ENCODE measurements at regions not wholly inside any gene's neighbourhood (a gene's known extent, or its start where the extent isn't known, plus 50 kb on each side); places are given as distances from the start of the nearest gene placed in this dataset.

GRCh38 chr5:40093550-40093949 is 586.2 kb upstream of the PTGER4 start:
- no peaks in the 10 kb centered on the region for H3K27me3 ChIP-seq (ENCODE audit: control insufficient read depth in 1 of 2, insufficient read depth in 2 of 2, low read length in 2 of 2)
- no peak overlapping the region for H3K9ac ChIP-seq (ENCODE audit: low read depth in 1 of 2, low read length in 2 of 2)
- H3K36me3 ChIP-seq (ENCODE audit: control insufficient read depth in 1 of 2, insufficient read depth in 2 of 2, low read length in 2 of 2): no peaks in the 10 kb centered on the region
- no peaks in the 10 kb centered on the region for H3K4me1 ChIP-seq (ENCODE audit: control insufficient read depth in 1 of 2, insufficient read depth in 2 of 2, low read length in 2 of 2)
- H3K27ac ChIP-seq (ENCODE audit: low read depth, low read length): no peak overlapping the region
- H3K9me3 ChIP-seq (ENCODE audit: control insufficient read depth in 1 of 2, low read length in 2 of 2): peaks cover 0 to 15% of the 10 kb centered on the region in 2 donors
- no peak overlapping the region for H3K4me3 ChIP-seq (ENCODE audit: low read depth in 1 of 2, low read length in 2 of 2)

- peaks cover 0 to 15% of the 10 kb centered on the region in 2 donors for H3K9me3 ChIP-seq (ENCODE audit: control insufficient read depth in 1 of 2, low read length in 2 of 2)
Measured at GRCh38 chr5:40089269-40089668, 590.4 kb upstream of the PTGER4 start.

GRCh38 chr5:40084614-40085013 is 595.1 kb upstream of the PTGER4 start:
- Histone ChIP-seq H3K27ac (ENCODE audit: low read depth, low read length) (no peak overlapping the region), H3K36me3 (ENCODE audit: control insufficient read depth in 1 of 2, insufficient read depth in 2 of 2, low read length in 2 of 2) (no peaks in the 10 kb centered on the region), H3K4me3 (ENCODE audit: low read depth in 1 of 2, low read length in 2 of 2) (no peak overlapping the region), H3K4me1 (ENCODE audit: control insufficient read depth in 1 of 2, insufficient read depth in 2 of 2, low read length in 2 of 2) (no peaks in the 10 kb centered on the region), H3K27me3 (ENCODE audit: control insufficient read depth in 1 of 2, insufficient read depth in 2 of 2, low read length in 2 of 2) (no peaks in the 10 kb centered on the region), H3K9ac (ENCODE audit: low read depth in 1 of 2, low read length in 2 of 2) (no peak overlapping the region), H3K9me3 (ENCODE audit: control insufficient read depth in 1 of 2, low read length in 2 of 2) (peaks cover 0 to under 1% of the 10 kb centered on the region in 2 donors)

More at GRCh38 chr5:40089269-40089668, 590.4 kb upstream of the PTGER4 start:
- Histone ChIP-seq H3K36me3 (ENCODE audit: control insufficient read depth in 1 of 2, insufficient read depth in 2 of 2, low read length in 2 of 2) (no peaks in the 10 kb centered on the region), H3K4me3 (ENCODE audit: low read depth in 1 of 2, low read length in 2 of 2) (no peak overlapping the region), H3K9ac (ENCODE audit: low read depth in 1 of 2, low read length in 2 of 2) (no peak overlapping the region), H3K4me1 (ENCODE audit: control insufficient read depth in 1 of 2, insufficient read depth in 2 of 2, low read length in 2 of 2) (no peaks in the 10 kb centered on the region), H3K27me3 (ENCODE audit: control insufficient read depth in 1 of 2, insufficient read depth in 2 of 2, low read length in 2 of 2) (no peaks in the 10 kb centered on the region), H3K27ac (ENCODE audit: low read depth, low read length) (no peak overlapping the region)

DNA sequence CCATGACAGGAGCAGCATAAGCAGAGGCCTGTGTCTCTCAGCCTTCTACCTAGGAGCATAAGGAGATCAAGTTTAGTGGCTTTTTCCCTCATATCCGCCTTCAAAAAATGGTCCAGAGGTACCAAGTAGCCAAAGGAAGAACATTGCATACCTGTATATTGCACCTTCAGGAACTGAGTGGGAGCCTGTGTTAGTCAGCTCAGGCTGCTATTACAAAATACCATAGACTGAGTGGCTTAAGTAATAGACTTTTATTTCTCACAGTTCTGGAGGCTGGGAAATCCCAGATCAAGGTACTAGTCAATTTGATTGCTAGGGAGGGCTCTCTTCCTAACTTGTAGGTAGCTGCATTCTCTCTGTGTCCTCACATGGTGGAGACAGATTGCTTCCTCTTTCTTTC is 597.4 kb upstream of the PTGER4 start:
- no peaks in the 10 kb centered on the region for H3K27me3 ChIP-seq (ENCODE audit: control insufficient read depth in 1 of 2, insufficient read depth in 2 of 2, low read length in 2 of 2)
- H3K9ac ChIP-seq (ENCODE audit: low read depth in 1 of 2, low read length in 2 of 2): no peak overlapping the region
- H3K27ac ChIP-seq (ENCODE audit: low read depth, low read length): no peak overlapping the region
- no peaks in the 10 kb centered on the region for H3K4me1 ChIP-seq (ENCODE audit: control insufficient read depth in 1 of 2, insufficient read depth in 2 of 2, low read length in 2 of 2)
- no peaks in the 10 kb centered on the region for H3K36me3 ChIP-seq (ENCODE audit: control insufficient read depth in 1 of 2, insufficient read depth in 2 of 2, low read length in 2 of 2)
- no peak overlapping the region for H3K4me3 ChIP-seq (ENCODE audit: low read depth in 1 of 2, low read length in 2 of 2)
- no peaks in the 10 kb centered on the region for H3K9me3 ChIP-seq (ENCODE audit: control insufficient read depth in 1 of 2, low read length in 2 of 2)

DNA sequence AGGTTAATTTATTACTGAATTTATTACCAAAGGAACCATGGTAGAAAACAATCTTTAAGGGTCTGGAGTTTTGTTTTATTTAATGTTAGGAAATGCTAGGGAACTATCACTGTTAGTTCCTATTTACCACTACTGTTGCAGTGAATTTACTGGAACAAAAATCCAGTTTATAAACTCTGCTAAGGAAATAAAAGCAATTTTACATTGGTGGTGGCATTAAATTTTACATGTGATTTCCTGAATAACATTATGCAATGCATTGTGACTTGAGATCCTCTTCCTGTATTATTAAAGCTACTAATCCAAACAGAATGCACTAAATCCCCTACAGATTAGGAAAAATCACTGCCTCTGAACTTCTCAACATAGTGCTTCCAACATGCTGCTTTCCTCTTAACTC is 599.5 kb upstream of the PTGER4 start:
- H3K9me3 ChIP-seq (ENCODE audit: control insufficient read depth in 1 of 2, low read length in 2 of 2): no peaks in the 10 kb centered on the region
- no peaks in the 10 kb centered on the region for H3K27me3 ChIP-seq (ENCODE audit: control insufficient read depth in 1 of 2, insufficient read depth in 2 of 2, low read length in 2 of 2)
- no peaks in the 10 kb centered on the region for H3K36me3 ChIP-seq (ENCODE audit: control insufficient read depth in 1 of 2, insufficient read depth in 2 of 2, low read length in 2 of 2)
- no peak overlapping the region for H3K9ac ChIP-seq (ENCODE audit: low read depth in 1 of 2, low read length in 2 of 2)
- no peak overlapping the region for H3K27ac ChIP-seq (ENCODE audit: low read depth, low read length)
- no peaks in the 10 kb centered on the region for H3K4me1 ChIP-seq (ENCODE audit: control insufficient read depth in 1 of 2, insufficient read depth in 2 of 2, low read length in 2 of 2)
- H3K4me3 ChIP-seq (ENCODE audit: low read depth in 1 of 2, low read length in 2 of 2): no peak overlapping the region

DNA sequence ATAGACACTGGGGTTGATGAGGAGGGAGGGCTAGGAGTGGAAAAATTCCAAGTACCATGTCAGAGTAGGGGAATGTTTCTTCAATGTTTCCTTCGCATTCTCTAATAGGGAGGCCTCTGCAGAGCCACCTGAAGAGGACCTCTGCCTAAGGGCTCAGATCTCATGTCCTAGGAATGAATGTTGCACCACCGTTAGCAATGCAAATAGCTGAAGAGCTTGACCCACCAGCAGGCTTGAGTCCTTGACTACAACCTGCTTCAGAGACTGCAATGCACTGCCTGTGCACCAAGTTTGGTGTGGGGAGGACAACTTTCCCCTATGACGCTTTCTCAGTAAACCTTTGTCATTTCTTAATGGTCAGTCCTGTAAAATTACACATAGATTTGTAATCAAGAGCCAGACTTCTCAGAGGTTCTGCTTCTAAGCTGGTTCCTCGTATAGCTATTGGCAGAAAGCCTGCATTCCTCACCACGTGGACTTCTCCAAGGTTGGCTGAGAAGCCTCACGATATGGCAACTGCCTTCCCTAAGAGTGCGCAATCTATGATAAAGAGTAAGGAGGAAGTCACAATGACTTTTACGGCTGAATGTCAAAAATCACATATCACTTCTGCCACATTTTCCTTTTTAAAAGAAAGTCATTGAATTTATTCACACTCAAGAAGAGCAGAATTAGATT is 600.7 kb upstream of the PTGER4 start:
- Histone ChIP-seq H3K27ac (ENCODE audit: low read depth, low read length) (no peak overlapping the region), H3K36me3 (ENCODE audit: control insufficient read depth in 1 of 2, insufficient read depth in 2 of 2, low read length in 2 of 2) (no peaks in the 10 kb centered on the region), H3K9ac (ENCODE audit: low read depth in 1 of 2, low read length in 2 of 2) (no peak overlapping the region), H3K4me3 (ENCODE audit: low read depth in 1 of 2, low read length in 2 of 2) (no peak overlapping the region), H3K27me3 (ENCODE audit: control insufficient read depth in 1 of 2, insufficient read depth in 2 of 2, low read length in 2 of 2) (no peaks in the 10 kb centered on the region), H3K9me3 (ENCODE audit: control insufficient read depth in 1 of 2, low read length in 2 of 2) (no peaks in the 10 kb centered on the region), H3K4me1 (ENCODE audit: control insufficient read depth in 1 of 2, insufficient read depth in 2 of 2, low read length in 2 of 2) (no peaks in the 10 kb centered on the region)

DNA sequence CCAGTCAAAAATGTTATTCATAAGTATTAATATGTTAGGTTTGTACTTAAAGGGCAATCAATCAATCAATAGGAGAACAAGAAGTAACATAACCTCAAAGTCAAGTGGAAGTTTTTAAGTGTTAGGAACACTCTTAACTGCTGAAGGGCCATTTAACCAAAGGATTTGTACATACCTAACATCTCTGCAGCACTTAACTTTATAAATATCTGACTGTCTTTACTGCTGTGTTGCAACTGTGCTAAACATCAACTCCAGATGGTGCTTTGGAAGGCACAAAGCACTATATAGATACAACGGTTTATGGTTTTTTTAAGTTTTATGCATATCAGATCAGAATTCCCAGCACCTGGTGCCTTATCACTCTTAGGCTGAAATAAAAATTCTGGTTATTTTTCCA is 604.9 kb upstream of the PTGER4 start:
- H3K4me1 ChIP-seq (ENCODE audit: control insufficient read depth in 1 of 2, insufficient read depth in 2 of 2, low read length in 2 of 2): peaks cover 3 to 8% of the 10 kb centered on the region in 2 donors
- H3K36me3 ChIP-seq (ENCODE audit: control insufficient read depth in 1 of 2, insufficient read depth in 2 of 2, low read length in 2 of 2): no peaks in the 10 kb centered on the region
- H3K27ac ChIP-seq (ENCODE audit: low read depth, low read length): no peak overlapping the region
- H3K27me3 ChIP-seq (ENCODE audit: control insufficient read depth in 1 of 2, insufficient read depth in 2 of 2, low read length in 2 of 2): no peaks in the 10 kb centered on the region
- no peak overlapping the region for H3K9ac ChIP-seq (ENCODE audit: low read depth in 1 of 2, low read length in 2 of 2)
- H3K9me3 ChIP-seq (ENCODE audit: control insufficient read depth in 1 of 2, low read length in 2 of 2): no peaks in the 10 kb centered on the region
- H3K4me3 ChIP-seq (ENCODE audit: low read depth in 1 of 2, low read length in 2 of 2): no peak overlapping the region

- H3K36me3 ChIP-seq (ENCODE audit: control insufficient read depth in 1 of 2, insufficient read depth in 2 of 2, low read length in 2 of 2): no peaks in the 10 kb centered on the region
- no peak overlapping the region for H3K27ac ChIP-seq (ENCODE audit: low read depth, low read length)
- H3K9ac ChIP-seq (ENCODE audit: low read depth in 1 of 2, low read length in 2 of 2): no peak overlapping the region
- H3K4me1 ChIP-seq (ENCODE audit: control insufficient read depth in 1 of 2, insufficient read depth in 2 of 2, low read length in 2 of 2): peaks cover 3 to 8% of the 10 kb centered on the region in 2 donors
- H3K9me3 ChIP-seq (ENCODE audit: control insufficient read depth in 1 of 2, low read length in 2 of 2): no peaks in the 10 kb centered on the region
- no peak overlapping the region for H3K4me3 ChIP-seq (ENCODE audit: low read depth in 1 of 2, low read length in 2 of 2)
- H3K27me3 ChIP-seq (ENCODE audit: control insufficient read depth in 1 of 2, insufficient read depth in 2 of 2, low read length in 2 of 2): no peaks in the 10 kb centered on the region
Measured at GRCh38 chr5:40073927-40074326, 605.8 kb upstream of the PTGER4 start.

- H3K4me3 ChIP-seq (ENCODE audit: low read depth in 1 of 2, low read length in 2 of 2): no peak overlapping the region
Measured at GRCh38 chr5:40071870-40072269, 607.8 kb upstream of the PTGER4 start.

GRCh38 chr5:40066616-40067015 is 613.1 kb upstream of the PTGER4 start:
- no peak overlapping the region for H3K4me3 ChIP-seq (ENCODE audit: low read depth in 1 of 2, low read length in 2 of 2)
- H3K27ac ChIP-seq (ENCODE audit: low read depth, low read length): no peak overlapping the region
- H3K9me3 ChIP-seq (ENCODE audit: control insufficient read depth in 1 of 2, low read length in 2 of 2): no peaks in the 10 kb centered on the region
- no peak overlapping the region for H3K9ac ChIP-seq (ENCODE audit: low read depth in 1 of 2, low read length in 2 of 2)
- H3K27me3 ChIP-seq (ENCODE audit: control insufficient read depth in 1 of 2, insufficient read depth in 2 of 2, low read length in 2 of 2): no peaks in the 10 kb centered on the region
- H3K36me3 ChIP-seq (ENCODE audit: control insufficient read depth in 1 of 2, insufficient read depth in 2 of 2, low read length in 2 of 2): no peaks in the 10 kb centered on the region
- peaks cover 1 to 2% of the 10 kb centered on the region in 2 donors for H3K4me1 ChIP-seq (ENCODE audit: control insufficient read depth in 1 of 2, insufficient read depth in 2 of 2, low read length in 2 of 2)

More at GRCh38 chr5:40071870-40072269, 607.8 kb upstream of the PTGER4 start:
- Histone ChIP-seq H3K9ac (ENCODE audit: low read depth in 1 of 2, low read length in 2 of 2) (no peak overlapping the region), H3K9me3 (ENCODE audit: control insufficient read depth in 1 of 2, low read length in 2 of 2) (no peaks in the 10 kb centered on the region), H3K36me3 (ENCODE audit: control insufficient read depth in 1 of 2, insufficient read depth in 2 of 2, low read length in 2 of 2) (no peaks in the 10 kb centered on the region), H3K27me3 (ENCODE audit: control insufficient read depth in 1 of 2, insufficient read depth in 2 of 2, low read length in 2 of 2) (no peaks in the 10 kb centered on the region), H3K27ac (ENCODE audit: low read depth, low read length) (no peak overlapping the region), H3K4me1 (ENCODE audit: control insufficient read depth in 1 of 2, insufficient read depth in 2 of 2, low read length in 2 of 2) (peaks cover 3 to 8% of the 10 kb centered on the region in 2 donors)
